Activated CD4-positive, alpha-beta T cell treated with anti-CD3 and anti-CD28 coated beads for 36 hours (primary cell): ENCODE measurements at regions not wholly inside any gene's neighbourhood (a gene's known extent, or its start where the extent isn't known, plus 50 kb on each side); places are given as distances from the start of the nearest gene placed in this dataset.

Experiments used
- ATAC-seq: fragments of 200-7000 bp; cut with Tn5 transposase; one replicate; pipeline ENCODE4 v1.10.0; 2021; ENCODE audit warnings: mild to moderate bottlenecking, moderate library complexity
- CTCF ChIA-PET: fragments of 350-600 bp; sonication (Branson Sonifier 250); formaldehyde crosslinking; loops from one replicate; lab custom pipeline; 2021; ENCODE audit warnings: antibody characterized with exemption; lab: Charles Lee
- POLR2A ChIA-PET: fragments of 350-600 bp; sonication (Branson Sonifier 250); formaldehyde crosslinking; loops from one replicate; lab custom pipeline; 2021; ENCODE audit warnings: antibody characterized with exemption, inconsistent platforms; lab: Charles Lee
- DNase-seq: peaks from one replicate; pipeline ENCODE4 v3.0.0-alpha.2; 2020
- H3K27ac Mint-ChIP-seq: one replicate; pipeline ENCODE4 v1.8.0; 2021; ENCODE audit warnings: mixed read lengths
- H3K27me3 Mint-ChIP-seq: one replicate; pipeline ENCODE4 v1.8.0; 2021; ENCODE audit warnings: mixed read lengths
- H3K36me3 Mint-ChIP-seq: one replicate; pipeline ENCODE4 v1.8.0; 2021; ENCODE audit warnings: low read depth, mixed read lengths
- H3K4me1 Mint-ChIP-seq: one replicate; pipeline ENCODE4 v1.8.0; 2021; ENCODE audit warnings: mixed read lengths
- H3K4me3 Mint-ChIP-seq: one replicate; pipeline ENCODE4 v1.8.0; 2021; ENCODE audit warnings: mild to moderate bottlenecking, moderate library complexity, mixed read lengths
- H3K9me3 Mint-ChIP-seq: one replicate; pipeline ENCODE4 v1.8.0; 2021; ENCODE audit warnings: low read depth, mixed read lengths
- intact Hi-C, 2 experiments: fragments of 100-400 bp; cut with DNase I in 1 of 2; cut with micrococcal nuclease in 1 of 2; formaldehyde crosslinking; loops; one replicate each; pipeline versions ENCODE4 v1.14.2 to v1.15.1; 2022 to 2024; cut with DNase I, micrococcal nuclease

GRCh38 chr7:41762641-41763040, 59.8 kb upstream of the INHBA start:
- DNase-seq = no peak
- ChIA-PET CTCF (no interaction called here), POLR2A (no interaction called here)
- intact Hi-C loops = no loop called here
- H3K4me3 Mint-ChIP-seq = no peak overlapping the region
- H3K4me1 Mint-ChIP-seq = no peaks in the 10 kb centered on the region
- no peak overlapping the region for H3K27ac Mint-ChIP-seq
- no peaks in the 10 kb centered on the region for H3K27me3 Mint-ChIP-seq
- no peak for ATAC-seq
- no peaks in the 10 kb centered on the region for H3K36me3 Mint-ChIP-seq
- H3K9me3 Mint-ChIP-seq = peaks cover 11% of the 10 kb centered on the region

DNA sequence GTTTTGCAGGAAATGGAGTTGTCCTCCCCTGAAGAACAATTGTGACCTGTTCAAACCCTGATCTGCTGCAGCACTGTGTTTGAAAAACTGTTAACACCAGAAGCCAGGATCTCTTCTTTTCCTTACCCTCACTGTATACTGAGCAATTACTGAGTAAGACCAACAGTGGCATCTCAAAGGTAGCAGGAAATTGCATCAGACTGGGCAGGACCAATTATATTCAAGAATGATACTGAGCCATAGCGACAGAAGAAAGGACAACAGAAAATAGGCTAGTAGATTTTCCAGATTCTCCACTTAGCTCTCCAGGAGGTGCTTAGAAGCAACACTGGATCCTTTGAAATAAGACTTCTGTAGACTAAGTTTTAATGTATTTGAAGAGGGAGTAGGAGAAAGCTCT, 57.4 kb upstream of the INHBA start:
- no peak overlapping the region for H3K27ac Mint-ChIP-seq
- no peaks in the 10 kb centered on the region for H3K27me3 Mint-ChIP-seq
- ChIA-PET CTCF (interaction anchor here (0.7 kb wide), 1 partner anchor 8 kb away, joined by 4 read pairs; no protein-coding TSS in a partner anchor), POLR2A (no interaction called here)
- H3K36me3 Mint-ChIP-seq = no peaks in the 10 kb centered on the region
- ATAC-seq (no peak), DNase-seq (no peak)
- no peaks in the 10 kb centered on the region for H3K4me1 Mint-ChIP-seq
- intact Hi-C loops = no loop called here
- H3K9me3 Mint-ChIP-seq = peaks cover 16% of the 10 kb centered on the region
- H3K4me3 Mint-ChIP-seq = no peak overlapping the region

DNA sequence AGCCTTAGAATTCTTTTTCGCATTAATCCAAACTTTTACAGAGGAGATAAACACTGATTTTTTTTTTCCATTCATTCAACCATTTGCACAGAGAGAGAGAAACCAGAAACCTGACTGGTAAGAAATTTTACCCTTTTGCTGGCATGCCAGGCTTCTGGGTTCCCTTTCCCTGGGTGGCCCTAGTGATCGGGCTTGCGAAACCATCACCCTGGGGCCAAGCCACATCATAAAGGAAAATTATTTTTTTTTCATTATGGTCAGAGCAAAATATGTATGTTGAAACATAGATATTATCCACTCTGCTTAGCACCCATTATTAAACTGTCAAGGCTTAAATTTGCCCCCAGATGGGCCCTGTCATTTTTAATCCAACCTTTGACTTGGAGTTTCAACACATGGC, 55.4 kb upstream of the INHBA start:
- intact Hi-C loops = no loop called here
- no peak for ATAC-seq
- no peaks in the 10 kb centered on the region for H3K36me3 Mint-ChIP-seq
- no peaks in the 10 kb centered on the region for H3K27me3 Mint-ChIP-seq
- no peak overlapping the region for H3K27ac Mint-ChIP-seq
- POLR2A ChIA-PET = no interaction called here
- peaks cover 16% of the 10 kb centered on the region for H3K9me3 Mint-ChIP-seq
- H3K4me3 Mint-ChIP-seq = no peak overlapping the region
- CTCF ChIA-PET = no interaction called here
- DNase-seq = no peak
- no peaks in the 10 kb centered on the region for H3K4me1 Mint-ChIP-seq

- Mint-ChIP-seq H3K36me3 (no peaks in the 10 kb centered on the region), H3K4me3 (no peak overlapping the region), H3K27ac (no peak overlapping the region), H3K4me1 (no peaks in the 10 kb centered on the region), H3K9me3 (peaks cover 16% of the 10 kb centered on the region), H3K27me3 (peaks cover 2% of the 10 kb centered on the region)
- no peak for DNase-seq
- ChIA-PET CTCF (no interaction called here), POLR2A (no interaction called here)
- intact Hi-C loops = no loop called here
- ATAC-seq = no peak
These were observed 53.8 kb upstream of the INHBA start for GRCh38 chr7:41756650-41757182.

DNA sequence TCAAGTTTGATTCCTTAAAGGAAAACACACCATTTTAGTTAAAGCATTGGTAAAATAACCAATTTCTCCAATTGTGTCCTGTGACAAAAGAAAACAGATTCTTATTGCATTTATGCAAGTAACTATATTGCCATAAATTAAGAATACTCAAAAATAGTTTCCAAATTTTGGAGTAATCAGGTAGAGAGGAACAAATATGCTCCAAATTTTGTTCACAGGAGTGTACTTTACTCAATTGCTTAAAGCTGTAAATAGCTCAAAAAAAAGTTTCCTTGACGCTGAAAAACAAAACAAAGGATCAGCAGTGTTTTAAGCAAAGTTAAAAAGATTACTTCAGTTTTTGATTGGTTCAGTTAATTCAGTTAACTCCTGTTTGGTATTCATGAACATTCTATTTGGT, 52.2 kb upstream of the INHBA start:
- ATAC-seq (no peak), DNase-seq (no peak)
- intact Hi-C loops = no loop called here
- ChIA-PET POLR2A (no interaction called here), CTCF (no interaction called here)
- no peaks in the 10 kb centered on the region for H3K4me1 Mint-ChIP-seq
- no peak overlapping the region for H3K27ac Mint-ChIP-seq
- H3K9me3 Mint-ChIP-seq = peaks cover 16% of the 10 kb centered on the region
- no peak overlapping the region for H3K4me3 Mint-ChIP-seq
- peaks cover 2% of the 10 kb centered on the region for H3K27me3 Mint-ChIP-seq
- H3K36me3 Mint-ChIP-seq = no peaks in the 10 kb centered on the region

- Mint-ChIP-seq H3K27ac (no peak overlapping the region), H3K27me3 (peaks cover 3% of the 10 kb centered on the region), H3K4me3 (no peak overlapping the region), H3K4me1 (no peaks in the 10 kb centered on the region), H3K9me3 (peaks cover 16% of the 10 kb centered on the region), H3K36me3 (no peaks in the 10 kb centered on the region)
- ChIA-PET CTCF (interaction anchor here (0.9 kb wide), 1 partner anchor 49 kb away, joined by 3 read pairs; no protein-coding TSS in a partner anchor), POLR2A (no interaction called here)
- no peak for DNase-seq
- intact Hi-C loops = no loop called here
- ATAC-seq = no peak
These were observed 51.2 kb upstream of the INHBA start for GRCh38 chr7:41754046-41754445.
